ENCODE measurements at regions not wholly inside any gene's neighbourhood (a gene's known extent, or its start where the extent isn't known, plus 50 kb on each side); places are given as distances from the start of the nearest gene placed in this dataset.

DNA sequence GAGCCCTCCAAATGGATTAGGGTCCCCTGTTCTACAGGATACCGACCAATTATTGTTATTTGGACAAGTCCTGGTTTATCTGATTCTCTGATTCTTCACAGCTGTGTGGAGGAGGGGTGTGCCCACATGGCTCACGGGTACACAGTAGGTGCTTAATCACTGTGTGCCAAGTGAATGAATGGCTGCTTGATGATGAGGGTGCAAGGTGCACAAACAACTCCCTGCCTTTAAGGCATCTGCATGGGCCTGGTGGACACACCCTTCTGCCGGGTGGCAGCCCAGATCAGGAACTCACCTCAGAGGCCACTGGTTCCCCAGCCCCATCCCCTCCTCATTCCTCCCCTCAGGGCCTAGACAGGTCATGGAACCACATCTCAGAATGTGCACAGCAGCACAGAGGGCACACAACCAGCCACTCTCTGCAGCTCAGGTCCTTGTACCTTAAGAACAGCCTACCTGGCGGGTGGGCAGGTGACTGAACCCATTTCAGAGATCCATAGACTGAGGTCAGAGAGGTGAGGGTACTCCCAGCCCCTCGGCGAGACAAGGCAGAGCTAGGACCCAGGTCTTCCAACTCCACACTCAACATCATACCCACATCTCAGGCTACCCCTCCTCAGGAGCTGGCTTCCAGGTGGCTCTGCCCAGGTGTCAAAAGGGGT, 50.3 kb downstream of the SHANK2 start:
- Histone ChIP-seq H3K27ac (no peak overlapping the region), H3K4me3 (no peak overlapping the region)

DNA sequence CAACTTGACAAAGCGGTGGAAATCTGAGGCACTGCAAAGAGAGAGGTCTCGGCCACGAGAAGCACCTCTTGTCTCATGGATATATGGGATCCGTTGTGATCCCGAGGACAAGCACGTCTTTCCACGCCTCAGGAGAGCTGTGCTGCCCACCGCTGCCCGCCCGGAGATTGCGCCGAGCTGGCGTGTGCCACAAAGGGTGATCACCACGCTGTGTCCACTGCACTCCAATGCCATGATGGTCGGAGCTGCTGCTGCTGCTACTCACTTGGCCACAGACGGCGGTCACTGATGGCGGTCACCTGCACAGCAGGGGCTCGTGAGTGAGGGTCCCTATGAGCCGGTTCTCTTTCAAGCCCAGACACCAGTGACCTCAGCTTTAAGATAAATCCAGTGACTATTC, 51.1 kb downstream of the SHANK2 start:
- Histone ChIP-seq H3K27ac (no peak overlapping the region), H3K4me3 (no peak overlapping the region)

DNA sequence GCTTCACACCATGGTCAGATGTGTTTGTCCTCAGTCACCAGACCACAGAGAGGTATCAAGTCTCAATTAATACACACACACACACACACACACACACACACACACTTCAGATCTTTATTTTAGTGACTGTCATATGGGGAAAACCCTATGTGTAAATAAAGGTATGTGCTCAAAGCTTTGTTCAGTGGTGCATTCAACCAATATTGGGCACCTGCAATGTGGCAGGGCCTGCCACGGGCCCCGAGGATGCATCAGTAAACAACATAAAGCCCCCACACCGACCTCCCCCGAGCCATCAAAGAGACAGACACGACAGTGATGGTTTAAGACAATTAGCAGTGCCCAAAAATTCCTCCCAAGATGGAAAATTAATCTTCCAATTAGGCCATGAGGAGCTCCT, 51.6 kb downstream of the SHANK2 start:
- H3K4me3 ChIP-seq, result no peak overlapping the region
- no peak overlapping the region for H3K27ac ChIP-seq

DNA sequence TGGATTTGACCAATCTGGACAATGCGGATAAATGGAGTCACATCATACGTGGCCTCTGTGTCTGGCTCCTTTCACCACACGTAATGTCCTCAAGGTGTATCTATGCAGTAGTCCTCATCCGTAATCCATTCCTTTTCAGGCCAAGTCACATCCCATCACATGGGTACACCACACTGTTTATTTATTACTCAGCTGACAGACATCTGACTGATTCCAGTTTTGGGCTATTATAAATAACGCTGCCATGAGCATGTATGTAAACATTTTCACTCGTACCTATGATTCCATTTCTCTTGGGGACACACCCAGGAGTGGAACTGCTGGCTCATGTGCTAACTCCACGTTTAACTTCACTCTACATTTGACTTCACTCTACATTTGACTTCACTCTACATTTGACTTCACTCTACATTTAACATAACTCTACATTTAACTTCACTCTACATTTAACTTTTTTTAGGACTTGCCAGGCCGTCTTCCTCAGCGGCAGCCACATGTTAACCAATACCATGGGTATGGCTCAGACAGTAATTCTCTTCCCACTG, 52.1 kb downstream of the SHANK2 start:
- H3K4me3 ChIP-seq, result no peak overlapping the region
- no peak overlapping the region for H3K27ac ChIP-seq

- no peak overlapping the region for H3K4me3 ChIP-seq
- H3K27ac ChIP-seq, result no peak overlapping the region
Measured at GRCh38 chr11:71199226-71199820, 53.1 kb downstream of the SHANK2 start.

GRCh38 chr11:71198823-71199165, 53.6 kb downstream of the SHANK2 start:
- no peak overlapping the region for H3K4me3 ChIP-seq
- no peak overlapping the region for H3K27ac ChIP-seq

- no peak overlapping the region for H3K27ac ChIP-seq
- H3K4me3 ChIP-seq, result no peak overlapping the region
Measured at GRCh38 chr11:71198141-71198822, 54.1 kb downstream of the SHANK2 start.

GRCh38 chr11:71197096-71197495, 55.3 kb downstream of the SHANK2 start:
- Histone ChIP-seq H3K27ac (peak overlapping the region in 2 of 21 experiments; percentile 5 to 21), H3K4me3 (no peak overlapping the region)

- Histone ChIP-seq H3K27ac (no peak overlapping the region), H3K4me3 (no peak overlapping the region)
Measured at GRCh38 chr11:71194710-71195109, 57.7 kb downstream of the SHANK2 start.

- H3K4me3 ChIP-seq, result no peak overlapping the region
- H3K27ac ChIP-seq, result no peak overlapping the region
Measured at GRCh38 chr11:71193431-71193830, 58.9 kb downstream of the SHANK2 start.

GRCh38 chr11:71192629-71193028, 59.7 kb downstream of the SHANK2 start:
- no peak overlapping the region for H3K4me3 ChIP-seq

GRCh38 chr11:71191201-71191600, 61.2 kb downstream of the SHANK2 start:
- Histone ChIP-seq H3K27ac (no peak overlapping the region), H3K4me3 (no peak overlapping the region)

More at GRCh38 chr11:71192629-71193028, 59.7 kb downstream of the SHANK2 start:
- H3K27ac ChIP-seq, result no peak overlapping the region

- Histone ChIP-seq H3K27ac (no peak overlapping the region), H3K4me3 (no peak overlapping the region)
Measured at GRCh38 chr11:71190551-71190950, 61.8 kb downstream of the SHANK2 start.

DNA sequence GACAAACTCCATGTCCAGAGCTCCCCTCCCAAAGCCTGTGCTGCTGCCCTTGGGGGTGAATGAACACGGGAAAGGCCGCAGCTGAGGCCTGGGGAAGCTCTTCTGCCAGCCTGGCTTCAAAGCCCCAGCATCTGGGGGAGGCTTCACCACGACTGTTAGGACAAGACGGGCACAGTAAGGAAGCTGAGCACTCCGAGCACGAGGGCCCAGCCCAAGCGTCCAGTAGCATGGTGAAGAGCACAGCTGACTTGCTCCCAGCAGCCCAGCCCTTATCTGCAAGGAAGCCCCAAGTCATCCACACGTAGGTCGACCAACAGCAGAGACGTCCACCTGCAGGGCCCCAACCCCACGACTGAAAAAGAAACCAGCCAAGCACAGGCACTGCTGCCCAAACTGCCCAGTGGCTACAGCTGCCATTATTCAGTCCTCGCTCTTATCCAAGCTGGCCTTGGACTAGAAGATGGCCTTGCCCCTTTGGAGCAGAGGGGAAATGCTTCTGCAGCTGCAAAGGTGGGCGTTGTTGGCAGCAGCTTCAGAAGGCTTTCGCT, 62.5 kb downstream of the SHANK2 start:
- H3K4me3 ChIP-seq, result no peak overlapping the region
- H3K27ac ChIP-seq, result no peak overlapping the region

- H3K27ac ChIP-seq, result no peak overlapping the region
- no peak overlapping the region for H3K4me3 ChIP-seq
Measured at GRCh38 chr11:71188886-71189767, 63.2 kb downstream of the SHANK2 start.

DNA sequence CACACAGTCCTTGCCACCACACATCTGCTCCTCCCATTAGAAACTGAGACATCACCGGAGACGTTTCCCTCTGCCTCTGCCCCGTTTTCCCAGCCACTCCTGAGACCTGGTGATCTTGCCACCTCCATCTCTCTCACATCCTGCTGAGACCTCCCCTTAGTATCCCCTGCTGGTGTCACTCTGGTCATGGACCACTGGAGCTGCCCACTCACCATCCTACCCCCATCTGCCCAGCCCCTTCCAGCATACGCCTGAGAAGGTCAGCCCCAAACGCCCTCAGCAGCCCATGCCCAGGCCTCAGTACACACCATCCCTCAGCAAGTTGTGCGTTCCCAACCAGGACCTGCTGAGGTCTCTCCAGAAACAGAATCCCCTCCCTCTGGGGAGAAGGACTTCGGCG, 64.3 kb downstream of the SHANK2 start:
- no peak overlapping the region for H3K27ac ChIP-seq
- H3K4me3 ChIP-seq, result no peak overlapping the region

DNA sequence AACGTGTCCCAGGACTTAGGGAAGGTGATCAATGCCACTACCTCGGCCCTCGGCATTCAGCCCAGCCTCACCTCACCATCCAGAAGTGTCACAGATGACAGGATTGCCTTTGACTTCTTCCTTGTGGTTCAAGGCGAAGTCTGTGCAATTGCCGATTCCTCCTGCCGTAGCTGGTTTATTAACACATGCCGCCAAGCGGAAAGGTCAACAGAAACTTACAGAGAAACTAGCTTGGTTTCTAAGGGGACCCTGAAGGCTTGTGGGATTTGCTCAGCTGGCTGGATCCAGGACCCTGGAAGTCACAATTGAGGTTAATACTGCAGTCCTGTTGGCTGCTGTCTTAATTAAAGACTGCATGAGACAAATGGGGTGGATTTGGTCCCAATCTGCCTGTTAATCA, 65.6 kb downstream of the SHANK2 start:
- no peak overlapping the region for H3K27ac ChIP-seq
- H3K4me3 ChIP-seq, result no peak overlapping the region

DNA sequence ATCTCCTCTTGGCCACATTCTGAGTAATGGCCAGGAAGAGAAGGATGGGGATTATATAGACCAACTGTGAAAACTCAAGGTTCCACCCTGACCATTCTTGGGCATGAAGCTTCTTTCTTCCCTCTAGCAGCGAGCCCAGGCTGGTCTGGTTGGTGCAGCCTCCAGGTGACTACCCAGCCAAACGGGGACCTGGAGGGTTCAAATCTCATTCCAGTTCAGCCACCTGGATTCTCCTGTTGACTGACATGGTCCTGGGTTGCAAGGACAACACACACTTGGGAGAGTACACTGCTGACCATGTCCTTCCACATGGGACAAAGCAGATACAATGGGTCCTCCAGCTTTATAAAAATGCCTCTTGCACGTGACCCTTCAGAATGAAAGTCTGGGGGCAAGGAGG, 67.0 kb downstream of the SHANK2 start:
- H3K4me3 ChIP-seq, result no peak overlapping the region
- no peak overlapping the region for H3K27ac ChIP-seq

- Histone ChIP-seq H3K27ac (no peak overlapping the region), H3K4me3 (no peak overlapping the region)
Measured at GRCh38 chr11:71184421-71185210, 67.8 kb downstream of the SHANK2 start.

Measured in skin epidermis (tissue), 12 donors.